Glomerular endothelial cell (primary cell): ENCODE measurements at regions not wholly inside any gene's neighbourhood (a gene's known extent, or its start where the extent isn't known, plus 50 kb on each side); places are given as distances from the start of the nearest gene placed in this dataset.

Source experiments
- DNase-seq: peaks from one replicate; pipeline ENCODE4 v3.0.0-alpha.2; 2011; ENCODE audit warnings: low read depth, low spot score; ENCODE audit errors: extremely low read depth

GRCh38 chr11:45525393-45525792 lies 140.0 kb downstream of the CHST1 start:
- DNase-seq: no peak

- no peak for DNase-seq
Measured at GRCh38 chr11:45523760-45524159, 141.7 kb downstream of the CHST1 start.

DNA sequence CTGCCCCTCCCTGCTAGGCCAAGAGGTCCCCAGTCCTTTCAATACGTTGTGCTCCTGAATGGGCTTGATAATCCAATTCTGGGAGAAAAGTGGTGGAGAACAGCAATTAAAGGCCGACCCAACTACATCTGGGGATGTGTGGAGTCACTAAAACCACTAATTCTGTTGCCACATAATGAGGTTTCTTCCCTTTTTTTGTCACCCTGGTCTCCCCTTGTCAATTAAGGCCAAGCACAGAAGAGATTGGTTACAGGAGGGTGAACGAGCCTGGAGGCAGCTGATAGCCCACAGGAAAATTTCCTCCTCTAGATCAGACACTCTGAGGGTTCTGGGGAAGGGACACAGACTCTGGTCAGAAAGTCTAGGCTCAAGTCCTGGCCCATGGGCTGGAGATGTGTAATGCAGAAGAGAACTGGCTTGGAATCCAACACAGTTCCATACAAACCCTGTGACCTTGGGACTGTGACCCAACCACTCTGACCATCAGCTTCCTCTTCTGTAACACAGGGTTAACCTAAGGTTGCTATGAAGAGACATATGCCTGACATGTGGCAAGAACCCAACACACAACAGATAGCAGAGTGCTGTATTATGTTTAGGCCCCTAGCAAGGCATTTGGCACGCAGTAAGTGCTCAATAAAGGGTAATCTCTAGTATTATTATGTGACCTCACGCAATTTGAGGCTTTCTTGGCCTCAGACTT lies 146.4 kb downstream of the CHST1 start:
- no peak for DNase-seq

DNA sequence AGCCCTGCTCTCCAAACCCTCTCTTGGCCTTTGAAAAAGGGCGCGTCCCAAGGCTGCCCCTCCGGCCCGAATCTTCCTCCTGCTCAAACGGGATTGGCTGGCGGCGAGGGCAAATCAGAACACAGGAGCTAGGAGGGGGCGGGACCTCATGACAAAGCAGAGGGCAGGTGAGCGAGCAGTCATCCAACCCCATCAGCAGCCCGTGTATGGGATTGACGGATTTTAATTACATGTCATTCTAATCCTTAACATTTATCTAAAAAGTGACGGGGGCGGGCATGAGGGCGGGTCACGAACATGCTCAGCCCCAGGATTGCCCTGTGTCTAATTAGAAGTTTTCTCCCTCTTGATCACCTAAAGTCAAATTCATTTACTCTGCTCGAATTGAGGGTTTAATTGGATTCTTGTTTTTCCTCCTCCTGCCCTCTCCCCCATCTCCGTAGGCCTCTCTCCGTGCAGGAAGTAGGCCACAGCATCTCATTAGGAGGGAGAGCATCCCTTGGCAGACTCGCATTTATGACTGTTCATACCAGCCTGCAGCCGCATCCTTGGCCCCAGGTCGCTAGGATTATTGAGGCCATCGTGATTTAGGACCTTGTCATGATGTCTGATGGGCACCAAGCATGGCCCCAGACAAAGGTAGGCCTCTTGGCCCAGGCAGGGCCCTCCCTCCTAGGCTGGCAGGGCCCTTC lies 147.1 kb downstream of the CHST1 start:
- DNase-seq: no peak

DNA sequence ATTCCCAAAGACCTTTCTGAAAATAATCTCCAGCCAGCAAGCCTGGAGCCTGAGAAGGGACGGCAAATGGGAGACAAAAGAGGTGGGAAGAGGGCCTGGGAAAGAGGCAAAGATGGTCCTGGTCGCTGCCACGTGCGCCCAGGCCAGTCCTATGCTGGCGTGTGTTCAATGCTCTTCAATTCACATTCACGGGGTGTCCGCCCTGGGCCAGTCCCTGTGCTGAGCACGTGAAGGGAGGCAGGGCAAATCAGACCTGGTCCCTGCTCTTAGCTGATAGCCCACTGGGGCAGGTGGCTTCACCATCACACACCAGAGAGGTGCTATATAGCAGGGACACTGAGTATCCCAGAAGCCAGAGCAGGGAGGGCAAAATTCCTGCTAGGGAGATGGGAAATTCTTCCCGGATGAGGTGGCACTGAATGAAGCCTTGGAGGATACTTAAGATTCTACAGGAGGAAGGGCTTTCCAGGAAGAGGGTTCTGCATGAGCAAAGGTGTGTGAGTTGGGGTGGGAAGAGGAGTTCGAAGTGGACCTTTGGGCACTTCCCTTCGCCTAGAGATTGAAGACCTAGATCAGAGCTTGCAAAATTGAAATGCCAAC lies 148.2 kb downstream of the CHST1 start:
- no peak for DNase-seq

GRCh38 chr11:45513821-45514340 lies 151.5 kb downstream of the CHST1 start:
- no peak for DNase-seq

DNA sequence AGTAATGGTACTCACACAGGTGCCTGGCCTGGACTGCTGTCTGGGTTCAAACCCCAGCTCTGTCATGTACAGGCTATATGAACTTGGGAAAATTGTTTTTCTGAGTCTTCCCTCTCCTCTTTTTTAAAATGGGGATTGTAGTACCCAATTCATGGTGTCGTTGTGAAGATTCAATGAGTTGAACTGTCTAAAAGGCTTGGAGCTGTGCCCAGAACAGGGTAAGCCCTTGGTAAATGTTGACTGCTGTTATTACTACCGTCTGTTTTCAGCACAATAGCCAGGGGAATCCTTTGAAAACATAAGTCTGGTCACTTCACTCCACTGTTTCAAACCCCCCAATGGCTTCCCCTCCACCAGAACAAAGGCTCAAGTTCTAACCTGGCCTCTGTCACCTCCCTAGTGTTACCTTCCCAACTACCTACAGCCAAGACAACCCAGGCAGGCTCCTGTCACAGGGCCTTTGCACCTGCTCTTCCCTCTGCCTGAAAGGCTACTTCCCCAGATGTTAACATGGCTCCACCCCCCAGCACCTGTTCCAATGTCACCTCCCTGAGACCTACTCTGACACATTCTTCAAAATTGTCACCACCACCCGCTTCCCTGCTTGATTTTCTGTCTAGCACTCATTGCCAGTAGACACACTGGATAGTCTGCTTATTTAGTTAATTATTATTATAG lies 152.8 kb downstream of the CHST1 start:
- no peak for DNase-seq

- DNase-seq: no peak
Measured at GRCh38 chr11:45511566-45511965, 153.9 kb downstream of the CHST1 start.

DNA sequence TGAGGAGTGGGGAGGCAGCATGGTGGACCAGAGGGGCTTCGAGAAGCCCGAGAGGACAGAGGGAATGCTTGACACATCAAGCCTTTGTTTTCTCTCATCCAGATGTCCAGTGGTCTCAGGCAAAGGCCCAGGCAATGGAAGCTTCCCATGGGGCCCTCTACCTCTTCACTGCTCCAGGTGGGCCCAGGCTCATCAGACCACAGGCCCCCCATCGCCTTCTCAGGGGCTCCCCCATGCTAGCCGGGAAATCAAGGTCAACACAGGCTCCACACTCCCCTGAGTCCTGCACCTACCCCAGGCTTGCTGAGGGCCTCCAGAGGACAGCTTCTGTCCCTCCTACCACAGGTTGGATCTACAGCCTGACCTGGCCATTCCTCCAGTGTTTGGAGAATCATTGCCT lies 157.5 kb downstream of the CHST1 start:
- DNase-seq: no peak

- DNase-seq: no peak
Measured at GRCh38 chr11:45503311-45503710, 162.1 kb downstream of the CHST1 start.

- no peak for DNase-seq
Measured at GRCh38 chr11:45502226-45502545, 163.2 kb downstream of the CHST1 start.

- DNase-seq: no peak
Measured at GRCh38 chr11:45501392-45502225, 163.8 kb downstream of the CHST1 start.

- no peak for DNase-seq
Measured at GRCh38 chr11:45500451-45500850, 165.0 kb downstream of the CHST1 start.

- DNase-seq: no peak
Measured at GRCh38 chr11:45494738-45495137, 170.7 kb downstream of the CHST1 start.

DNA sequence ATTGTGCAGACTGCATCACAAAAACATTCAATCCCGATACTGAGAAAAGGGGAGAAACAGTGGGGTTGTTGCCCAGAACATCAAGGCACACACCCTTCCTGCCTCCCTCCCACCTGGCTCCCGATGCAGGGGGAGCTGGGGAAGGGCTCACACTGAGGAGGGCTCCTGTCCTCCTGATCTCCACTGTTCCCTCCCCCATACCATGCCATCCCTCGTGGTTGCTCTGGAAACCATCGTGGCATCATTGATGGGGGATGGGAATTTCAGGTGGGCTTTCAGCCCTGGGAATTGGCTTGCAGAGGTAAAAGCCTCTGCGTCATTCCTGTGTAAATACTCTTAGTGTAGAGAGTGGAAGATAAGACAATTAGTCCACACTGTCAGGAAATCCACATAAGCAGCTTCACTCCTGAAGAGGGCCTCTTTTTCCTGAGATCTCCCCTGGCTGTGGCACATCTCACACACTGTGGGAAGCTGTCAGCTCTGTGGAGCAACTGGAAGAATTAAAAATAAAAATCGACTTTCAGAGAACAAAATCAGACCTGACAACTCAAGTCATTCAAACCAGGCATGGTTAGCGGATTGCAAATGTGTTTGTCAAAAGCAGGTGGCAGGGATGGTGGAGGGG lies 176.0 kb downstream of the CHST1 start:
- no peak for DNase-seq

- DNase-seq: no peak
Measured at GRCh38 chr11:45486461-45486860, 179.0 kb downstream of the CHST1 start.

DNA sequence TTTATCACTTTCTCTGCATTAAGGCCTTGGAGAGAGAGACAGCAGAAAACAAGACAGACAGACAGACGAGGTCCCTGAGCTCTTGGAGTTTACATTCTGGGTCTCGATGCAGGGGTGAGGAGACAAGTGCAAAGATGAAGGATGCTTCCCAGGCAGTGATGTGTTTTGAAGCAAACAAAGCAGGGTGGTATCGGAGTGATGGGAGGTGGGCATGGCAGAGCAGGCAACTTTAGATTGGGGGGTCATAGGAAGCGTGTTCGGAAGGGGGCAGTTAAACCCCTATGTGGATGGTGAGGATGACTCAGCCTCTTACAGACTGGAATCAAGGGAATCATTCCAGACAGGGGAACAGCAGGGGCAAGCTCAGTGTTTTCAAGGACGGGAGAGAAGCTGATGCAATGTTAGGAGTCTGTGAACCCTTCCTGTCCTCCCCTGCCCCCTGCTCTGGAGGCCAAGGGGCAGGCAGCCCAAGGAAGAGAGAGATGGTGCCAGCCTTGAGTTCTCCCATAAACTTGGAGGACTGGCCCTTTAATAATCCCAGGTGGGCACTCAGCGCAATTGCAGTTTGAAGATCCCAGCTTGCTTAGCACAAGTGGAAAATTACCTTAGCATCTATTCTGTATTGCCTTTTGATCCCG lies 180.2 kb downstream of the CHST1 start:
- no peak for DNase-seq

DNA sequence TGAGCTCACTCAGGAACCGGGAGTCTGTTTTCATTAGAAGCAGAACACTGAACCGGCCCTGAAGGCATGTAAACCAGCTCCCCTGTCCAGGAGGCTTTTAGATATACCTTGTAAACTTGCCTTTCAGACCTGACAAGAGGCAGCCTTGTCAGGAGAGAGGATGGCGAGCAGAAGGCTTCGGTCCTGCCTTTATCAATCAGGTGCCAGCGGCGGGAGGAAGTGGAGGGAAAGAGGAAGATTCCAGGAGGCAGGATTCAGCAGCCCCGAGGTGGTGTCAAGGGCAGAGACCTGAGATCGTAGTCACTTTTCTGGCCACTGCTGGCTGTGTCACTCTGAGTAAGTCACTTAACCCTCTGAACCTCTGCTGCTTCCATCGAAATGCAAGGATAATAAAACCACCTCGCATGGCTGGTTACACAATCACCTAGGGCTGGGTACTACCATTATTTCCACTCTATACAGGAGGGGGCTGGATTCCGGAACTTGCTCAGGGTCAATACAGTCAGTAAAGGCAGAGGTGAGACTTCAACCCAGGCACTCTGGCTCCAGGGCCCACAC lies 181.0 kb downstream of the CHST1 start:
- DNase-seq: no peak

DNA sequence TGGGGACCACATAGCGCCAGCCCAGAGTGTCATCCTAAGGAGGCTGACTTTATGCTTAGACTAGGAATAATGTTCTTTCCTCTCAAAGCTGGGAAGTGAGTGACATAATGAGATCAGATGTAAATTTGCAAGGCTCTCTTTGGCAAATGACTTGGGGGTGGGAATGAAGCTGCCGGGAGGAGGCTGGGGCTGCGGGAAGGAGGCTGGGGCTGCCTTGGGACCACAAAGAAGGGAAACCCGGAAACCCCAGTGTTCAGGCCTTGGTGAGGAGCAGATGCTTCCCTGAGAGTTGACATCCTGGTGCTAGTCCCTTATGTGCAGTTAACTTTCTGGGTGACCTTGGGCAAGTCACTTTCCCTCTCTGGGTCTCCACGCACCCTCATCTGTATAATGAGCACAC lies 182.0 kb downstream of the CHST1 start:
- DNase-seq: no peak
